Coronary artery (tissue), 2 donors: ENCODE measurements at regions not wholly inside any gene's neighbourhood (a gene's known extent, or its start where the extent isn't known, plus 50 kb on each side); places are given as distances from the start of the nearest gene placed in this dataset.
"Not testable (repeated sequence)": the region's sequence is repeated elsewhere in the genome, so short reads cannot be mapped to it uniquely, and the experiment has no call there.

ENCODE experiments used
- DNase-seq: peaks from one replicate; pipeline ENCODE4 v3.0.0-alpha.2; 2017; ENCODE audit warnings: low spot score
- H3K27ac ChIP-seq, 2 donors: fragments of 200-600 bp; sonication (generic); one replicate each; pipeline ENCODE4 v1.5.1; 2016 to 2019
- H3K4me3 ChIP-seq: fragments of 200-600 bp; sonication (generic); 2 replicates; pipeline ENCODE4 v1.5.1; 2016; ENCODE audit warnings: mild to moderate bottlenecking, moderate library complexity
- TF ChIP-seq, protein P1 (sequence below): fragments of 200-600 bp; sonication (generic); IDR thresholded peaks from one replicate; pipeline ENCODE4 v1.5.1; 2019; ENCODE audit warnings: antibody characterized with exemption

DNA sequence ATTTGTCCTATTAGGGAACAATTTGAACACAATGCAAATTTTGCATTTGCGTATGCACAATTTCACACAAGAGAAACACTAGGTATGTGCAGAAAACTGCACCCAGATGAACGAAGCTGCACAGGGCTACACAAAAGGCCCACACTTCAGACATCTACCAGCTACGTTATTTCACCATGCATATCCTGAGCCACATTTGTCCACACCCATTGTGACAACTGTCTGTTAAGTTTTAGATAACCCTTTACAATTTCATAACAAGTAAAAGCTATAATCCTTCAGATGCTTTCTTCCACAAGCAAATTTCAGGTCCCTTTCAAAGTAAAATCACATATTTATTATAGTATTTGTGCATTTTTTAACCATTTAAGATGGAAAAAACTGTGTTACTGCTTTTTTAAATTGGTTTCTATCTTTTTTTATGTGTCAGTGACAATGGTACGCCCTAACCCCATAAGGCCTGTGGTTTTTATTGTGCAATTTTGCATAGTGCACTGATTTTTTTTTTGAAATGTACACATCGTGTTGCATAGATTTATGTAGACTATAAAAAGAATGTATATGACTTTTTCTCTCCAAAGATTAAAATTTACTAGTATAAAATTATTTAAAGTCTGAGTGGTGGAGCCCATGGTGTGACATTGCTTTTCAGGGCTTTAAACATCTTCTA lies 87.8 kb upstream of the BTG1 start:
- TF ChIP-seq, protein P1, sequence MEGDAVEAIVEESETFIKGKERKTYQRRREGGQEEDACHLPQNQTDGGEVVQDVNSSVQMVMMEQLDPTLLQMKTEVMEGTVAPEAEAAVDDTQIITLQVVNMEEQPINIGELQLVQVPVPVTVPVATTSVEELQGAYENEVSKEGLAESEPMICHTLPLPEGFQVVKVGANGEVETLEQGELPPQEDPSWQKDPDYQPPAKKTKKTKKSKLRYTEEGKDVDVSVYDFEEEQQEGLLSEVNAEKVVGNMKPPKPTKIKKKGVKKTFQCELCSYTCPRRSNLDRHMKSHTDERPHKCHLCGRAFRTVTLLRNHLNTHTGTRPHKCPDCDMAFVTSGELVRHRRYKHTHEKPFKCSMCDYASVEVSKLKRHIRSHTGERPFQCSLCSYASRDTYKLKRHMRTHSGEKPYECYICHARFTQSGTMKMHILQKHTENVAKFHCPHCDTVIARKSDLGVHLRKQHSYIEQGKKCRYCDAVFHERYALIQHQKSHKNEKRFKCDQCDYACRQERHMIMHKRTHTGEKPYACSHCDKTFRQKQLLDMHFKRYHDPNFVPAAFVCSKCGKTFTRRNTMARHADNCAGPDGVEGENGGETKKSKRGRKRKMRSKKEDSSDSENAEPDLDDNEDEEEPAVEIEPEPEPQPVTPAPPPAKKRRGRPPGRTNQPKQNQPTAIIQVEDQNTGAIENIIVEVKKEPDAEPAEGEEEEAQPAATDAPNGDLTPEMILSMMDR: no peak
- Histone ChIP-seq H3K4me3 (no peak overlapping the region), H3K27ac (no peak overlapping the region)
- no peak for DNase-seq

DNA sequence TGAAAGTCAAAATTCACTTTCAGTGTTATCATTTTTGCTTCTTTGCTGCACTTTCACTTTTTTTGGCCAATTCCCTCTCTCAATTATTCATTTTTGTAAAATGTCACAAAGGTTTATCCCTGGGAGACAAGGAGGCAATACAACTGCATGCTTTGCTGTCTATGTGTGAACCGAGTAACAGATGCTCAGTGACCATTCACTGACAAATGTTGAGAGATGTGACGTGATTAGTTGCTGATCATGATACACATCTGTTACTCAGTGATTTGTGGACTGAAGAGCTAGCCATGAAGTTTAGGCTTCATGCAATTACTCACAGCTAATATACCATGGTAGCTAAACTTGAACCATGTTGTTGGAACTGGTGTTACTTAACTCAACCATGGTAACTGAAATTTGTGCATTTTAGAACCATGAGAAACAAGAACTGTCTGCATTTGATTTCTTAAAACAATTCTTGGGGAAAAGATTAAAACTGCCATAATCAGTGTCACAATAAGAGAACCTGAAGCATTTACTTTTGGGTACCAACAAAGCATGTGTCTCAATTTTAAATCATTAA lies 86.8 kb upstream of the BTG1 start:
- H3K27ac ChIP-seq: peak overlapping the region in 1 of 2 donors; percentile 48
- DNase-seq, H3K4me3 ChIP-seq: not testable (repeated sequence)

DNA sequence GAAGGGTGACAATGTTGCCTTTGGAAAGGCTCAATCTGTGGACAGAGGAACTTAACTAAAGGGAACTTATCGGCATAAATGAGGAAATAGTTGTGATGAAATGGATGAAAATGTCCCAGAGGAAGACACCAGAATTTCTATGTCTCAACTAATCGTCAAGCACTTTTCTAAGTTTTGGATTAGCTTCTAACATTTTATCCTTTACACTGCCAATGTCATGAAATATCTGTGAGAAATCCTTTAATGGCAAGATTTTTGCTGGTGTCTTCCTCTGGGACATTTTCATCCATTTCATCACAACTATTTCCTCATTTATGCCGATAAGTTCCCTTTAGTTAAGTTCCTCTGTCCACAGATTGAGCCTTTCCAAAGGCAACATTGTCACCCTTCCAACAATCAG lies 86.3 kb upstream of the BTG1 start:
- not testable (repeated sequence) for H3K27ac ChIP-seq, H3K4me3 ChIP-seq, DNase-seq

DNA sequence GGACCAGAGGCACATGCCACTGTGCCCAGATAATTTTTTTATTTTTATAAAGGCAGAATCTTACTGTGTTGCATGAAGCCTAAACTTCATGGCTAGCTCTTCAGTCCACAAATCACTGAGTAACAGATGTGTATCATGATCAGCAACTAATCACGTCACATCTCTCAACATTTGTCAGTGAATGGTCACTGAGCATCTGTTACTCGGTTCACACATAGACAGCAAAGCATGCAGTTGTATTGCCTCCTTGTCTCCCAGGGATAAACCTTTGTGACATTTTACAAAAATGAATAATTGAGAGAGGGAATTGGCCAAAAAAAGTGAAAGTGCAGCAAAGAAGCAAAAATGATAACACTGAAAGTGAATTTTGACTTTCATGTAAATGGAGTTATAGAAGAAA lies 85.9 kb upstream of the BTG1 start:
- H3K4me3 ChIP-seq, DNase-seq: not testable (repeated sequence)
- H3K27ac ChIP-seq: peak overlapping the region in 1 of 2 donors; percentile 48

DNA sequence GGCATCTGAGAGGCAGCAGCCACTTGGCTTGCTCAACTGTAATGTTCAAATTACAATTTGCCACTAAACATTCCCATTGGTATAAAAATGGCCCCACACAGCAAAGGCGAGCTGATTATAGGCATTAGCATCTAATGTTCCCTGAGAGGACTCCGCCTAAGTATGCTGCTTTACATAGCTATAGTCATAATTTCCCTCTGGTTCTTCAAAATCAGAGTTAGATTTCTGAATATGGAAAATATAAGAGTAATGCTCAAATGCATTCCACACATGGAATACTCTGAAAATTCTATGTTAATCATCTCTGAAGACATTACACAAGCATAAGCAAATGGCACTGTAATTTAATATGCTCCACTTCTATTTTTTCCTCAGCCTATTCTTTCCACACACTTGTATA lies 83.7 kb upstream of the BTG1 start:
- no peak overlapping the region for H3K27ac ChIP-seq
- TF ChIP-seq, protein P1: no peak
- DNase-seq: no peak
- H3K4me3 ChIP-seq: no peak overlapping the region

DNA sequence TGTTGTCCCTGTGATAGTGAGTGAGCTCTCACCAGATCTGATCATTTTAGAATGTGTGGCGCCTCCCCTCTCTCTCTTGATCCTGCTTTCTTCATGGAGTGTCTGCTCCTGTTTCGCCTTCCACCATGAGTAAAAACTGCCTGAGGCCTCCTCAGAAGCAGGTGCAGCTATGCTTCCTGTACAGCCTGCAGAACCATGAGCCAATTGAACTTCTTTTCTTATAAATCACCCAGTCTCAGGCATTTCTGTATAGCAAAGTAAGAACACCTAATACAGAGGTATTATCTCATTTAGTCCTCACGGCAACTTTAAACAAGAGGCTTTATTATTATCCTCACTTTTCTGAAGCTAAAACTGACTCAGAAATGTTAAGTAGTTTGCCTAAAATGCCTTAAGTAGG lies 81.3 kb upstream of the BTG1 start:
- TF ChIP-seq, protein P1: no peak
- H3K4me3 ChIP-seq: no peak overlapping the region
- H3K27ac ChIP-seq: no peak overlapping the region

DNA sequence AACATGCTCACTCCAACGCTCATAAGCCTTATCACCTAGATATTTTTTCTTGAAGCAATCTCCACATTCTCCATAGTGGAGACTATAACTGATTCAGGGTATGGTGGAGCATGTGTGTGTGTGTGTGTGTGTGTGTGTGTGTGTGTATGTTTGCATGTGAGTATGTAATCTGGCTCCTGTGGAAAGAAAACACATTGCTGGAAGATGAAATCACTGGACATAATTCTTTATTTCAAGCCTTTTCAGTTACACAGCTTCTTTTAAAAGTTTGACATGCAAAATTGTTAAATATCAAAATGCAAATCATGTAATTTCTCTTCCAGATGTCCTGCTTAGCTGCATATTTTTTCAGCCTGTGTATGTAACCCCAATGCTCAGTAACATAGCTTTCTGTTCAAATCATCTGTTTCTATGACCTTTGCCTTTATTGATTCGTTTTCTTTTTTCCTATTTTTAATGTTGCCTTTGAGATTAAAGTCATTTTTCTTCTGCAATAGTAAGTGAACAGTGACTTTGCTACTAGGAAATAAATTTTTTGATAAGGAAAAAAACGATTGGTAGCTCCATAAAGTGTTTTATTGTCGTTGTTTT lies 80.5 kb upstream of the BTG1 start:
- TF ChIP-seq, protein P1: no peak
- no peak for DNase-seq
- H3K4me3 ChIP-seq: no peak overlapping the region
- H3K27ac ChIP-seq: no peak overlapping the region

More for the DNA sequence above, 81.3 kb upstream of the BTG1 start:
- DNase-seq: no peak

DNA sequence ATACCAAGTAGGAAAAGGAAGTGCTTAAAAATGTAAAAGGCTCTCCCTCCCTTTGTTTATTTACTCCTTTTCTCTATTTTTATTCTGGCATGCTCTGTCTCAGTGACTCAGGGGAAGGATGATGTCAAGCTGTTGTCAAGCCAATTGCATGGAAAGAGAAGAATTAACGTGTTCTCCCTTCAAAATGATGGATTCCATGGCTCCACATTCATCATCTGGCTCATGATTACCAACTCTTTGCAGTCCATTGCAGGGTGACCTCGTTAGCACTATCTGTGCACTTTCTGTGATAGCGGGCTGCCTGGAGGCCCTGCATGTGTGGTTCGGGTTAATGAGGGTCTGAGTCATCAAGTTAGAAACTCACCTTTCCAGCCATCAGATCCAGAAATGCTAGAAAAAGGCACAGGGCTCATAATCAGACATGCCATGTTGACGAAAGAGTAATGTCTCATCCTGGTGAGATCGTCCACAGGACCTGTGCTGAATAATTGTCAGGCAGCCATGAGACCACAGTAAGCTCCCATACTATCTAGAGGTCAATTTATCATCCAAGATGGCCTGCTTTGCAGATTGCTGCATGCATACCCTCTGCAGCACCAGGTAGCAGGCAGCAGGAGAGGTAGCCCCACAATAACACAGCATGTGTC lies 79.2 kb upstream of the BTG1 start:
- Histone ChIP-seq H3K4me3 (no peak overlapping the region), H3K27ac (no peak overlapping the region)
- TF ChIP-seq, protein P1: no peak
- no peak for DNase-seq
